ENCODE measurements at regions not wholly inside any gene's neighbourhood (a gene's known extent, or its start where the extent isn't known, plus 50 kb on each side); places are given as distances from the start of the nearest gene placed in this dataset.
A peak's percentile ranks its signal among the peaks of the same experiment; 100 is the strongest.

DNA sequence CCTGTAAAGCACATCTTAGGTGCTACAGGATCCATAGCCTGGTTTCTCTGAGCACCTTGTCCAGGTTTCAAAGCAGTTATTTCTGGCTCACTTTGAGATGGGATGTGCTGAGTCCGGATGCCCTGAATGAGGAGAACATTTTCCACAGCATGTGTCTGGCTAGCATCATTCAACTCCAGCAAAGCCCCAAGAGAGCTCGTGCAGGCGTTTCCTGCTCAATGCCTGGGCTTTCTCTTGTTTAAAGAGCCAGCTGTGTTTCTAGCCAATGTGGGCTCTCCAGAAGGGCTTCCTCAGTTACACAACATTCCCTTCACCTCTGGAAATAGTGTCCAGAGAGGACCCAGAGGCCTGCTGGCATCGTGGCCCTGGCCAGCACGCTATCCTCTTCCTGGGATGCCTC lies 411.7 kb downstream of the DMAC1 start:
- in situ Hi-C loops (cut with HindIII; ENCODE audit: low pct_unique_long_range_greater_than_20kb, low sequenced_read_pairs): no loop called here
- TF ChIP-seq JUND (IDR thresholded peaks at IDR 0.05; ENCODE audit: low read depth): no peak

DNA sequence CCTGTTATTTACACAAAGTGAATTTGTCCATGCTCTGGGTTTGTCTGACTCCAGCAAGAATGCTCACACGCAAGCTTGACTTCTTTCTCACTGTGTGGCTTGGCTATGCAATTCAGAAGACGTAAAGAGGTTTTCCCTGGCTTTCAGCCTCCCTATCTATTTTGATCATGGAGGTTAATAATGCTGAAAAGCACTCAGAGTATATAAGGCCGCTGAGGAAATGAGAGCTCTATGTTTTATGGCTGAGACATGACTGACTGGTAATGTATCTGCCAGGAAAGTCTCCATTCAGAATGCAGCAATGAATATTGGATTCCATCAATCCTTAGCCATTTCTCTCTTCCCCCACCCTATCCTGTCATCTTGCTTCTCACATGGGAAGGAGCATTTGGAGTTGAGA lies 417.3 kb downstream of the DMAC1 start:
- in situ Hi-C loops (cut with HindIII; ENCODE audit: low pct_unique_long_range_greater_than_20kb, low sequenced_read_pairs): no loop called here
- no peak for TF ChIP-seq JUND (IDR thresholded peaks at IDR 0.05; ENCODE audit: low read depth)
- DNase-seq (ENCODE audit: low read depth in 1 of 2, low spot score in 1 of 2): no peak

More for the DNA sequence above, 411.7 kb downstream of the DMAC1 start:
- DNase-seq (ENCODE audit: low read depth in 1 of 2, low spot score in 1 of 2): no peak

DNA sequence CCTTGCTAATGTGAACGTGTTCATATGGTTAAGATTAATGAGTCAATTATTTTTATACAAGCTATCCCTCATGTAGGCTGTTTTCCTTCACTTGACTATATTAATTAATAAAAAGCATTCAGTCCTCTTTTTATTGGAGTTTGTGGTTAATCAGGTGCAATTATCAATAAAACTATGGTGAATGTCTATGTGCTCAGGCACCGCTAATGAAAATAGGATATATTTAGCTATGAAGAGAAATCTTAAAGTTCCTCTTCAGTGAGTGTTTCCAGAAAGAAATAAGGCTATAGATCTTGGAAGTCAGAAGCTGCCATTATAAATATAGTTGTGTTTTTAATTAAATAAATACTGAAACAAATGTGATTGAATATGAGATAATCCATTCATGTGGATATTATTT lies 422.1 kb downstream of the DMAC1 start:
- no peak for TF ChIP-seq JUND (IDR thresholded peaks at IDR 0.05; ENCODE audit: low read depth)
- no peak for DNase-seq (ENCODE audit: low read depth in 1 of 2, low spot score in 1 of 2)
- in situ Hi-C loops (cut with HindIII; ENCODE audit: low pct_unique_long_range_greater_than_20kb, low sequenced_read_pairs): no loop called here

DNA sequence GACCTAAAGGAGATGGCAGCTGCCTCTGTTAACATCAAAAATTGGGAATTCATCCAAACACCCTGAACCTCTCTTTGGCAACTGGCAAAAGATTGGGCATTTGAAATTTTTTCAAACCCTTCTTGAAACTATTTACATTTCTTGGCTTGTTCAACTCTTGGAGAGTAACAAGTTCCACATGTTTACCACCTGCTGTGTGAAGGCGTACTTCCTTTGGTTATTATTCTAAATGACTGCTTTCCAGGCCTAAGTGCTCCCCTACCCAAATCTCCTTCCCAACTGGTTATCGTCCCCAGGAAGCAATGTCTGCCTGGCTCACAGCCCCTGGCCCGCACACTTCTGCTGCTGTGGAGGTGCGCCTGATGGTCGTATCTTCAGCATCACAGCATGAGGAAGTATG lies 422.7 kb downstream of the DMAC1 start:
- DNase-seq (ENCODE audit: low read depth in 1 of 2, low spot score in 1 of 2): no peak
- no peak for TF ChIP-seq JUND (IDR thresholded peaks at IDR 0.05; ENCODE audit: low read depth)
- in situ Hi-C loops (cut with HindIII; ENCODE audit: low pct_unique_long_range_greater_than_20kb, low sequenced_read_pairs): no loop called here

DNA sequence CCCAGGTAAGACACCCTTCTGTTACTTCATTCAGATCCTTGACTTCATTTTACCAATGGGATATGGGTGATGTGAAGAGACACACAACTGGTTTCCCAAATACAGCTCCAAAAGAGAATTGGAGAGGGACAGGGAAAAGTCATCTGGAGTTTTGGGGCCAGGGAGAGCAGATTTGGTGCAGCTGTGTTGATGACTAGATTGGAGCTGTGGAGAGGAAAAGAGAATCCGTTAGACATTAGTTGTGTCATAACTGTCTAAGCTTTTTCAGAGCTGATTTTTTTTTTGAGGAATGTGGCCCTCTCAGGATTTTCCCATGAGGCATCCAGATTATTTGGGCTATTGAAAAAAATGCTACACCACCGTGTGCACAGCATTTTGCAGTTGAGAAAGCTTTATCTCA lies 423.4 kb downstream of the DMAC1 start:
- no peak for TF ChIP-seq JUND (IDR thresholded peaks at IDR 0.05; ENCODE audit: low read depth)
- in situ Hi-C loops (cut with HindIII; ENCODE audit: low pct_unique_long_range_greater_than_20kb, low sequenced_read_pairs): no loop called here
- DNase-seq (ENCODE audit: low read depth in 1 of 2, low spot score in 1 of 2): no peak

- no peak for TF ChIP-seq JUND (IDR thresholded peaks at IDR 0.05; ENCODE audit: low read depth)
- in situ Hi-C loops (cut with HindIII; ENCODE audit: low pct_unique_long_range_greater_than_20kb, low sequenced_read_pairs): no loop called here
- DNase-seq (ENCODE audit: low read depth in 1 of 2, low spot score in 1 of 2): no peak
Measured at GRCh38 chr9:7375013-7375511, 424.5 kb downstream of the DMAC1 start.

DNA sequence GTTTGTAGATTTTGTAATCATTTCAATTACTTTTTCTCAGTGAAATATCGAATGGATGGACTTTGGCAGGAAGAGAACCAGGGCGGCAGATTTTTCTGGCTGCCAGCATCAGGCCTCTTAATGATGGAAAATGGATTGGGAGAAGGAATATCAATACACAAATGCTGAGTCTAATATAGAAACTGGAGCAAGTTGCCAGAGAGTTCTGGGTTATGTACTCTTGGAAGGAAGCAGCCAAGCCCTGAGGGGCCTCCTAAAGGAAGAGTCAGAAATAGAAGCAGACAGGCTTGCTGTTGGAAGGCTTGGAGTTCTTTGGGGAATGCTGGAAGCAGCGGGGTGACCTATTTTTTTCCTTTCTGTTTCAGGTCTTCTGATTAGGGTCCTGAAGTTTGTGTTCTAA lies 428.6 kb downstream of the DMAC1 start:
- in situ Hi-C loops (cut with HindIII; ENCODE audit: low pct_unique_long_range_greater_than_20kb, low sequenced_read_pairs): no loop called here
- DNase-seq (ENCODE audit: low read depth in 1 of 2, low spot score in 1 of 2): peak in 1 of 2 experiments; percentile 28
- no peak for TF ChIP-seq JUND (IDR thresholded peaks at IDR 0.05; ENCODE audit: low read depth)

GRCh38 chr9:7370381-7370780 lies 429.2 kb downstream of the DMAC1 start:
- no peak for TF ChIP-seq JUND (IDR thresholded peaks at IDR 0.05; ENCODE audit: low read depth)
- DNase-seq (ENCODE audit: low read depth in 1 of 2, low spot score in 1 of 2): no peak
- in situ Hi-C loops (cut with HindIII; ENCODE audit: low pct_unique_long_range_greater_than_20kb, low sequenced_read_pairs): no loop called here

- DNase-seq (ENCODE audit: low read depth in 1 of 2, low spot score in 1 of 2): no peak
- in situ Hi-C loops (cut with HindIII; ENCODE audit: low pct_unique_long_range_greater_than_20kb, low sequenced_read_pairs): no loop called here
- TF ChIP-seq JUND (IDR thresholded peaks at IDR 0.05; ENCODE audit: low read depth): no peak
Measured at GRCh38 chr9:7369384-7369821, 430.2 kb downstream of the DMAC1 start.

DNA sequence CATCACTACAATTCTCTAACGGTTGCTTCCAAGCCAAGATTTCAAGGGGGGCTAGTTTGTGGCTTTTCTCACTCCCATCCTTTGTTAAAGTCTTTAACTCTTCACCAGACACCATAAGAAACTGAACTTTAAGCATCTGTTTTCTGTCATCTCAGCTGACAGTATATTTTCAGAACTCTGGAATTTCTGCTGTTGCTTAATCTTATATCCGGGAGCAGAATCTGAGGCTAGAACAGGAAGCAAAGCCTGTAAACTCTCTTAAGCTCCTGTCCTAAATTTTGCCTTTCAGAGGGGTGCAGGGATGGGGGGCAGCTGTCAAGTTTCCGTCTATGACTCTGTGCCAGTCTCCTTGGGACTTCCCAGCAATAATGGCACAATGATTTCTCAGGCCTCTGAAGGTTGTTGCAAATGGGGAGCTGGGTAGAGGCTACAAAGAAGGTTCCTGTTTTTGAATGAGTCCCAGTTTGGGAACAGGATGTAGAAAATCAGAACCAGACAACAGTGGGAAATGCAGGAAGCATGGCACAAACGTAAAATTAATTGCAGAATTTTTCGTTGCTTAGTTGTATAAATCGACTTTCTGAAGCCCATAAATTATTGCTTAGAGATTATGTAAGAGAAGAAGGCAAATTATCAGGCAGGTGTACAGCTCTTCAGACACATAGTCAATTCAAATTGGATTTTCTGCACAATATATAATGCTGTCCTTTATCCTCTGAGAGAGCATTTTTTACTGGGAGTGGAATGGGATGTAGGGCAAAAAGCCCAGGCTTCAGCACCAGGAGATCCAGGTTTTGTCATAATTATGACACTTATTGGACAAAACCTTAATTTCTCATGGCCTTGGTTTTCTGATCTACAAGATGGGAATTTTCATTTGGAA lies 430.9 kb downstream of the DMAC1 start:
- no peak for DNase-seq (ENCODE audit: low read depth in 1 of 2, low spot score in 1 of 2)
- no peak for TF ChIP-seq JUND (IDR thresholded peaks at IDR 0.05; ENCODE audit: low read depth)

GRCh38 chr9:7367726-7368125 lies 431.9 kb downstream of the DMAC1 start:
- TF ChIP-seq JUND (IDR thresholded peaks at IDR 0.05; ENCODE audit: low read depth): no peak
- DNase-seq (ENCODE audit: low read depth in 1 of 2, low spot score in 1 of 2): no peak
- in situ Hi-C loops (cut with HindIII; ENCODE audit: low pct_unique_long_range_greater_than_20kb, low sequenced_read_pairs): no loop called here

More for the DNA sequence above, 430.9 kb downstream of the DMAC1 start:
- in situ Hi-C loops (cut with HindIII; ENCODE audit: low pct_unique_long_range_greater_than_20kb, low sequenced_read_pairs): no loop called here

DNA sequence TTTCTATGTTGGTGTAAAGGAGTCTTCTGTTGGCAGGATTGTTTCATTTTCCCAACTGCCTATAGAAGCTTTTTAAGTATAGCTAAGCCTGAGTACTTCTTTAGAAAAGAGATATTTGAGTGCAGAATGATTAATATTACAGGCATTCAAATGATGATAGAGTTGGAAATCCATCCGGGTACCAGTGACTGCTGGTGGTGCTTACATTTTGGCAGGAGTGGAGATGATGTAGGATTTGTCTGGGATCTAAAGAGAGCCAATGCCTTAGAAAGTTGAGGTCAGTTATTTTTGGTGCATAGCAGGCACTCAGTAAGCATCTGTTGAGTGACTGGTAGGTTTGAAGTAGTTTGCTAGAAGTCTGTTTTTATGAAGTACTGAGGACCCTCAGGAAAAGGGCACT lies 433.5 kb downstream of the DMAC1 start:
- TF ChIP-seq JUND (IDR thresholded peaks at IDR 0.05; ENCODE audit: low read depth): no peak
- DNase-seq (ENCODE audit: low read depth in 1 of 2, low spot score in 1 of 2): no peak
- in situ Hi-C loops (cut with HindIII; ENCODE audit: low pct_unique_long_range_greater_than_20kb, low sequenced_read_pairs): no loop called here

GRCh38 chr9:7363777-7364477 lies 435.7 kb downstream of the DMAC1 start:
- in situ Hi-C loops (cut with HindIII; ENCODE audit: low pct_unique_long_range_greater_than_20kb, low sequenced_read_pairs): no loop called here
- no peak for DNase-seq (ENCODE audit: low read depth in 1 of 2, low spot score in 1 of 2)
- no peak for TF ChIP-seq JUND (IDR thresholded peaks at IDR 0.05; ENCODE audit: low read depth)

Measured in T47D (cell line).